Spleen (tissue), 7 donors: ENCODE measurements at regions not wholly inside any gene's neighbourhood (a gene's known extent, or its start where the extent isn't known, plus 50 kb on each side); places are given as distances from the start of the nearest gene placed in this dataset.

ENCODE experiments used
- POLR2AphosphoS5 ChIP-seq, 3 donors: sonication (generic); formaldehyde crosslinking; IDR thresholded peaks; one replicate each; pipeline ENCODE4 v1.5.1; 2017; ENCODE audit warnings: antibody characterized with exemption in 3 of 3
- TF ChIP-seq, protein P1 (sequence below), 11 experiments: fragments of 200-600 bp in 7 of 11; fragments of 450-650 bp in 4 of 11; sonication (generic) in 4 of 11; IDR thresholded peaks in 8 of 11; conservative IDR thresholded peaks in 3 of 11; 1 replicate in 7 of 11; 2 replicates in 4 of 11; pipeline versions ENCODE4 v1.4.0 to v1.8.0; 2016 to 2021; ENCODE audit warnings: antibody characterized with exemption in 11 of 11, inconsistent platforms in 4 of 11, mild to moderate bottlenecking in 1 of 11
- donor health status: DM: no; HTN: no; CAD: no; lungs with moderate emphysema.
- donor health status: DM: no; HTN: no; CAD: no.
- donor health status: DM: no; HTN: no; CAD: no.

- TF ChIP-seq POLR2AphosphoS5 (IDR thresholded peaks at IDR 0.05) = no peak
- TF ChIP-seq, protein P1, sequence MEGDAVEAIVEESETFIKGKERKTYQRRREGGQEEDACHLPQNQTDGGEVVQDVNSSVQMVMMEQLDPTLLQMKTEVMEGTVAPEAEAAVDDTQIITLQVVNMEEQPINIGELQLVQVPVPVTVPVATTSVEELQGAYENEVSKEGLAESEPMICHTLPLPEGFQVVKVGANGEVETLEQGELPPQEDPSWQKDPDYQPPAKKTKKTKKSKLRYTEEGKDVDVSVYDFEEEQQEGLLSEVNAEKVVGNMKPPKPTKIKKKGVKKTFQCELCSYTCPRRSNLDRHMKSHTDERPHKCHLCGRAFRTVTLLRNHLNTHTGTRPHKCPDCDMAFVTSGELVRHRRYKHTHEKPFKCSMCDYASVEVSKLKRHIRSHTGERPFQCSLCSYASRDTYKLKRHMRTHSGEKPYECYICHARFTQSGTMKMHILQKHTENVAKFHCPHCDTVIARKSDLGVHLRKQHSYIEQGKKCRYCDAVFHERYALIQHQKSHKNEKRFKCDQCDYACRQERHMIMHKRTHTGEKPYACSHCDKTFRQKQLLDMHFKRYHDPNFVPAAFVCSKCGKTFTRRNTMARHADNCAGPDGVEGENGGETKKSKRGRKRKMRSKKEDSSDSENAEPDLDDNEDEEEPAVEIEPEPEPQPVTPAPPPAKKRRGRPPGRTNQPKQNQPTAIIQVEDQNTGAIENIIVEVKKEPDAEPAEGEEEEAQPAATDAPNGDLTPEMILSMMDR (IDR thresholded peaks at IDR 0.05 in 8 of 11, conservative IDR thresholded peaks at IDR 0.05 in 3 of 11) = no peak
These were observed 1617.4 kb upstream of the ACVR2A start for GRCh38 chr2:146227152-146228019.
